ENCODE measurements at regions not wholly inside any gene's neighbourhood (a gene's known extent, or its start where the extent isn't known, plus 50 kb on each side); places are given as distances from the start of the nearest gene placed in this dataset.

DNA sequence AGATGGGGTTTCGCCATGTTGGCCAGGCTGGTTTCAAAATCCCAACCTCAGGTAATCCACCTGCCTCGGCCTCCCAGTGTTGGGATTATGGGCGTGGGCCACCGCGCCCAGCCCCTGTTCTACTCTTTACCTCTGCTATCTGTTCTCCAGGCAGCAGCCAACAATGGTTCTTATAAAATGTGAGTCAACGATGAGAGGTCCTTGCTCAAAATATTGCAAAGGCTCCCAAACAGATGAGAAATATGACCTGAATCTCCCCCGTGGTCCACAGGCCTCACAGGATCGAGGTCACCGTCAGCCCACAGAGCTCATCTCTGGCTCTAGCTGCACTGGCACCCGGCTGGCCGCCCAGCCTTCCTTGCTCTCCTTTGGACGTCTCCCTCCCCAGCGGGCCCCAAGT, 62.0 kb upstream of the EGFR start:
- no peak for DNase-seq (ENCODE audit: low spot score)

- no peak for DNase-seq (ENCODE audit: low spot score)
Observed at GRCh38 chr7:54960517-54960916, 58.3 kb upstream of the EGFR start.

DNA sequence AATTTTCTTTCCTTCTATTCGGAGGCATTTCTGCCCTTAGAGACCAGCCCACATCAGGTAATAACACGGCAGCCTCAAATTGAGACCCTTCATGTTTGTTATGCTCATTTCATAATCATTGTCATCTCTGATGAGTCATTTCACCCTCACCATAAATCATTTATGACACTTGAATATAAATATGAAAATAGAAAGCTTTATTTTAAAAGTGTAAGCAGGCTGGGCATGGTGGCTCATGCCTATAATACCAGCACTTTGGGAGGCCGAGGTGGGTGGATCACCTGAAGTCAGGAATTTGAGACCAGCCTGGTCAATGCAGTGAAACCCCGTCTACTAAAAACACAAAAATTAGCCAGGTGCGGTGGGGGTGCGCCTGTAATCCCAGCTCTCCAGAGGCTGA, 57.4 kb upstream of the EGFR start:
- DNase-seq (ENCODE audit: low spot score): no peak

DNA sequence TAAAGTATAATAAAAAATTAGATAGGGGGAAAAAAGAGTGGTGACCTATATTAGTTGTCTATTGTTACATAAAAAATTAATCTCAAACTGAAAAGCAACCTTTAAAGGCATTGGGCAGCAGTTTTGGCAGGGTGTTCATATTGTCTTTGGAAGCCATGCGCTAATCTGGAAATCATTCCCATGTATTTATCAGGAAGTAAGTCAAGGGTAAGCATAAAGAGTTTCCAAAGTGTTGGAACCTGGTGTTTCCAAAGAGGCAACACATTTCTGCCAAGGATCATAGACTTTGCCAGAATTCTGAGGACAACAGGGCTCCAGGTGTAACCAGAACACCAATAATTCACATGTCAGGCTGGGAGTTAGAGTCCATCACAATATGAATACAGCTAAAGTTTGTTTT, 55.7 kb upstream of the EGFR start:
- DNase-seq (ENCODE audit: low spot score): no peak

GRCh38 chr7:54964136-54964535, 54.7 kb upstream of the EGFR start:
- no peak for DNase-seq (ENCODE audit: low spot score)

GRCh38 chr7:54967377-54967776, 51.4 kb upstream of the EGFR start:
- no peak for DNase-seq (ENCODE audit: low spot score)

DNA sequence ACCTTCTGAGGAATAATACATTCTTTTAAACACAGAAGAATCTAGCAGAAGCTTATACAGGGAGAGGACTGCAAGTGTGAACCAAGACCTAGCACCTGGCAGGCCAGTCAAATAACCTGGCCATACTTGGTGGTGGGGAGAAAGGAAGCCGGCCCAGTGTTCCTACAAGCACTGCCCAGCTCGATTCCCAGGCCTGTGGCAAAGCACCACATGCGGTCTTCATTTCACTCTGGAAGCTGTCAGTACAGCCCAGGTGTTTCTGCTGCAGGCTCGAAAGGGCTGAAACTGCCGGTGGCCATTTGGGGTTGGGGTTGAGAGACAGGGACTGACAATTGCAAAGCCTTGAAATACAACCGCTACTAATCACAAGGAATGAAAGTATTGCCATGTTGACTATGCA, 50.8 kb upstream of the EGFR start:
- DNase-seq (ENCODE audit: low spot score): no peak
